ENCODE measurements at regions not wholly inside any gene's neighbourhood (a gene's known extent, or its start where the extent isn't known, plus 50 kb on each side); places are given as distances from the start of the nearest gene placed in this dataset.
"Not testable (repeated sequence)": the region's sequence is repeated elsewhere in the genome, so short reads cannot be mapped to it uniquely, and the experiment has no call there.

DNA sequence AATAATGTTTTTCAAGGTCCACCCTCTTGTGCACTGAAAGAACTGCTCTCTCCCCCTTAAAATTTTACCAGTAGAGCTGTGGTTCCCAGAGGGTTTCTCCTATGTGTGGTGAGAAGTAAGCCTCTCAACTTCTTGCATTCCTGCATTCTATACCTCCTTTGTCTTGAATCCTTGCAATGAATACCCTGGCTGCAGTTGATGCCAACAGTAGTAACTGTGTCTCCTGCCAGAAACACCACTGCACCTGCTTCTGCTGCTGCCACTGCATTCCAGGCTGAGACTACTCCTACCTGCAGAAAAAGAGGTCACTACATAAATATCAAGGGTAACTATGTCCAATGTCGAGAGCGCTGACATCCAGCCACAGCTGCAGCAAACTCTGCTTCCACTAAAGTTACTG is 203.7 kb downstream of the TMEM167A start:
- Histone ChIP-seq H3K79me2 (ENCODE audit: insufficient read depth, low read length) (no peaks in the 10 kb centered on the region), H3K36me3 (ENCODE audit: insufficient read depth, low read length) (no peaks in the 10 kb centered on the region), H2AFZ (ENCODE audit: low read length) (no peak overlapping the region), H4K20me1 (ENCODE audit: insufficient read depth, low read length, poor library complexity, severe bottlenecking) (no peaks in the 10 kb centered on the region), H3K4me3 (ENCODE audit: low read length, poor library complexity, severe bottlenecking) (no peak overlapping the region), H3K9ac (ENCODE audit: low read depth, low read length, poor library complexity, severe bottlenecking) (no peak overlapping the region), H3K4me2 (ENCODE audit: low read depth, low read length, poor library complexity, severe bottlenecking) (no peak overlapping the region), H3F3A (ENCODE audit: low read depth) (no peaks in the 10 kb centered on the region), H3K9me3 (ENCODE audit: insufficient read depth, low read depth, low read length) (no peaks in the 10 kb centered on the region), H3K4me1 (ENCODE audit: insufficient read depth, low read length, poor library complexity, severe bottlenecking) (no peaks in the 10 kb centered on the region), H3K27me3 (ENCODE audit: insufficient read depth, low read length, poor library complexity, severe bottlenecking) (no peaks in the 10 kb centered on the region), H3K9me2 (replicated peaks; ENCODE audit: low read depth, low read length) (no peaks in the 10 kb centered on the region)
- TF ChIP-seq, protein P1, sequence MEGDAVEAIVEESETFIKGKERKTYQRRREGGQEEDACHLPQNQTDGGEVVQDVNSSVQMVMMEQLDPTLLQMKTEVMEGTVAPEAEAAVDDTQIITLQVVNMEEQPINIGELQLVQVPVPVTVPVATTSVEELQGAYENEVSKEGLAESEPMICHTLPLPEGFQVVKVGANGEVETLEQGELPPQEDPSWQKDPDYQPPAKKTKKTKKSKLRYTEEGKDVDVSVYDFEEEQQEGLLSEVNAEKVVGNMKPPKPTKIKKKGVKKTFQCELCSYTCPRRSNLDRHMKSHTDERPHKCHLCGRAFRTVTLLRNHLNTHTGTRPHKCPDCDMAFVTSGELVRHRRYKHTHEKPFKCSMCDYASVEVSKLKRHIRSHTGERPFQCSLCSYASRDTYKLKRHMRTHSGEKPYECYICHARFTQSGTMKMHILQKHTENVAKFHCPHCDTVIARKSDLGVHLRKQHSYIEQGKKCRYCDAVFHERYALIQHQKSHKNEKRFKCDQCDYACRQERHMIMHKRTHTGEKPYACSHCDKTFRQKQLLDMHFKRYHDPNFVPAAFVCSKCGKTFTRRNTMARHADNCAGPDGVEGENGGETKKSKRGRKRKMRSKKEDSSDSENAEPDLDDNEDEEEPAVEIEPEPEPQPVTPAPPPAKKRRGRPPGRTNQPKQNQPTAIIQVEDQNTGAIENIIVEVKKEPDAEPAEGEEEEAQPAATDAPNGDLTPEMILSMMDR (conservative IDR thresholded peaks at IDR 0.05; ENCODE audit: low read length): no peak
- TF ChIP-seq EZH2phosphoT487 (IDR thresholded peaks at IDR 0.05; ENCODE audit: borderline replicate concordance): no peak

DNA sequence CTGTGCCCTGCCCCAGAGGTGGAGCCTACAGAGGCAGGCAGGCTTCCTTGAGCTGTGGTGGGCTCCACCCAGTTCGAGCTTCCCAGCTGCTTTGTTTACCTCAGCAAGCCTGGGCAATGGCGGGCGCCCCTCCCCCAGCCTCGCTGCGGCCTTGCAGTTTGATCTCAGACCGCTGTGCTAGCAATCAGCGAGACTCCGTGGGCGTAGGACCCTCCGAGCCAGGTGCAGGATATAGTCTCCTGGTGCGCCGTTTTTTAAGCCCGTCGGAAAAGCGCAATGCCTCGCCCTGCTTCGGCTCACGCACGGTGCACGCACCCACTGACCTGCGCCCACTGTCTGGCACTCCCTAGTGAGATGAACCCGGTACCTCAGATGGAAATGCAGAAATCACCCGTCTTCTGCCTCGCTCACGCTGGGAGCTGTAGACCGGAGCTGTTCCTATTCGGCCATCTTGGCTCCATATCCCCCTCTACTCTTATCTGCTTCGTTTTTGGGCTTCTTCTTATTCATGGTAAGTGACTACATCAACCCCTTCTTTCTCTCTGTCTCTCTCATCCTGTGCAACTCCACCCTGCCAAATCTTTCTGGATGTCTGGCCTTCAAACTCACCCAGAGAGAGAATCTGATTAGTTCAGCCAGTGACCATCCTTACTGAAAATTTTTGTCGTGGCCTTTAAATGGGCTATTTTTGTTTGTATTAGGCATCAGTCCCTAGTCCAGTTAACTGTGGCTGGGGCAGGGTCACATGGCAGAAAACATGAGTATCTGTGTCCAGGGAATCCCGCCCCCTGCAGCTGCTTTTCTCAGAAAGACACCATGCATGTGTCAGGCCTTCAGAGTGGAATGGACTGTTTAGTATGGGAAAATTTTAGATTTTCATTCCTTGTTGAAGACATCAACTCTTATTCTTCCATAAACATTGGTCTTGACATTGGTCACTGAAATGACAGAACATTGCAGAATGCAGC is 204.6 kb downstream of the TMEM167A start:
- not testable (repeated sequence) for H3K36me3 ChIP-seq (ENCODE audit: insufficient read depth, low read length); H4K20me1 ChIP-seq (ENCODE audit: insufficient read depth, low read length, poor library complexity, severe bottlenecking); H3K4me3 ChIP-seq (ENCODE audit: low read length, poor library complexity, severe bottlenecking); H3K4me1 ChIP-seq (ENCODE audit: insufficient read depth, low read length, poor library complexity, severe bottlenecking); H3K79me2 ChIP-seq (ENCODE audit: insufficient read depth, low read length); H3K27me3 ChIP-seq (ENCODE audit: insufficient read depth, low read length, poor library complexity, severe bottlenecking); H3F3A ChIP-seq (ENCODE audit: low read depth); H2AFZ ChIP-seq (ENCODE audit: low read length); H3K9ac ChIP-seq (ENCODE audit: low read depth, low read length, poor library complexity, severe bottlenecking); H3K9me3 ChIP-seq (ENCODE audit: insufficient read depth, low read depth, low read length); H3K4me2 ChIP-seq (ENCODE audit: low read depth, low read length, poor library complexity, severe bottlenecking); H3K9me2 ChIP-seq (replicated peaks; ENCODE audit: low read depth, low read length)

DNA sequence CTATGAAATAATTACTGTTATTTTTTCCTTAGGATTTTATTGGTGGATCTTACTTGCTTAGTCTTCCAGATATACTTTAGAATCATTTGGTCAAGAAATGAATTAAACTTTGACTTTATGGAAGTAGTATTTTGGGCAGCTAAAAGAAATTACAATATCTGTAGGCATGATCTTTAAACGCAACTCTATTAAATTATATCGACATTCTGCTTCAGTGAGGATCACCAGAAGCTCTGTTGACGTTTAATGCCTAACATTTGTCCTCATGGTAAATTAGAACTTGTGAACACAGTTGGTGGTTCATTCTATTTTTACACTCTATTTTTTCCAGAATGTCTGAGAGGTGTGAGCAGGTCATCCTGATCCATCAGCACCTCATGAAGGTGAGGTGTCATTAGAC is 211.6 kb downstream of the TMEM167A start:
- Histone ChIP-seq H3K9me3 (ENCODE audit: insufficient read depth, low read depth, low read length) (no peaks in the 10 kb centered on the region), H3K9ac (ENCODE audit: low read depth, low read length, poor library complexity, severe bottlenecking) (no peak overlapping the region), H3K36me3 (ENCODE audit: insufficient read depth, low read length) (no peaks in the 10 kb centered on the region), H3F3A (ENCODE audit: low read depth) (no peaks in the 10 kb centered on the region), H4K20me1 (ENCODE audit: insufficient read depth, low read length, poor library complexity, severe bottlenecking) (no peaks in the 10 kb centered on the region), H2AFZ (ENCODE audit: low read length) (no peak overlapping the region), H3K79me2 (ENCODE audit: insufficient read depth, low read length) (no peaks in the 10 kb centered on the region), H3K27me3 (ENCODE audit: insufficient read depth, low read length, poor library complexity, severe bottlenecking) (no peaks in the 10 kb centered on the region), H3K4me3 (ENCODE audit: low read length, poor library complexity, severe bottlenecking) (no peak overlapping the region), H3K4me1 (ENCODE audit: insufficient read depth, low read length, poor library complexity, severe bottlenecking) (no peaks in the 10 kb centered on the region), H3K4me2 (ENCODE audit: low read depth, low read length, poor library complexity, severe bottlenecking) (no peak overlapping the region), H3K9me2 (replicated peaks; ENCODE audit: low read depth, low read length) (no peaks in the 10 kb centered on the region)
- TF ChIP-seq EZH2phosphoT487 (IDR thresholded peaks at IDR 0.05; ENCODE audit: borderline replicate concordance): no peak
- TF ChIP-seq, protein P1 (conservative IDR thresholded peaks at IDR 0.05; ENCODE audit: low read length): no peak

DNA sequence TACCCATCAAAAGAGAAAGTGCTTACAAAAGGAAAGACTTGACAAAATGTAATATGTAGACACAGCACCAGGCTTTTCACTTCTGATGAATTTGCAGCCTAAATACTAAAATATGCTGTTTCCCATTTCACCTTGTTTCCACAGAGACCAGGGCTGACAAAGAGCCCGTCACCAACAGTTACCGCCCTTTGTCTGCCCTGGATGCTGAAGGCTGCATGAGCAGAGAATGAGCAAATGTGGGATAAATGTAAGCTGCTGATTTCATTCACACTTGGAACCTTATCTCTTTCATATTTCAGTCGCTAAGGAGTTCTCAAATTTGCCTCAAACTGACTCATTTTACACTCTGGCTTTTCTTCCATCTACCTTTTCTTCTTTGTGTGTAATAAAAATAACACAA is 213.9 kb downstream of the TMEM167A start:
- no peak overlapping the region for H2AFZ ChIP-seq (ENCODE audit: low read length)
- H3K9me2 ChIP-seq (replicated peaks; ENCODE audit: low read depth, low read length): no peaks in the 10 kb centered on the region
- no peak for TF ChIP-seq EZH2phosphoT487 (IDR thresholded peaks at IDR 0.05; ENCODE audit: borderline replicate concordance)
- TF ChIP-seq, protein P1 (conservative IDR thresholded peaks at IDR 0.05; ENCODE audit: low read length): no peak
- no peaks in the 10 kb centered on the region for H3F3A ChIP-seq (ENCODE audit: low read depth)
- H3K9me3 ChIP-seq (ENCODE audit: insufficient read depth, low read depth, low read length): no peaks in the 10 kb centered on the region
- H3K9ac ChIP-seq (ENCODE audit: low read depth, low read length, poor library complexity, severe bottlenecking): no peak overlapping the region
- H3K27me3 ChIP-seq (ENCODE audit: insufficient read depth, low read length, poor library complexity, severe bottlenecking): no peaks in the 10 kb centered on the region
- H3K4me1 ChIP-seq (ENCODE audit: insufficient read depth, low read length, poor library complexity, severe bottlenecking): no peaks in the 10 kb centered on the region
- no peaks in the 10 kb centered on the region for H4K20me1 ChIP-seq (ENCODE audit: insufficient read depth, low read length, poor library complexity, severe bottlenecking)
- no peaks in the 10 kb centered on the region for H3K36me3 ChIP-seq (ENCODE audit: insufficient read depth, low read length)
- no peaks in the 10 kb centered on the region for H3K79me2 ChIP-seq (ENCODE audit: insufficient read depth, low read length)
- H3K4me2 ChIP-seq (ENCODE audit: low read depth, low read length, poor library complexity, severe bottlenecking): no peak overlapping the region
- H3K4me3 ChIP-seq (ENCODE audit: low read length, poor library complexity, severe bottlenecking): no peak overlapping the region

Measured in Loucy (cell line).